Skeletal muscle satellite cell (primary cell): ENCODE measurements at regions not wholly inside any gene's neighbourhood (a gene's known extent, or its start where the extent isn't known, plus 50 kb on each side); places are given as distances from the start of the nearest gene placed in this dataset.
"Not testable (repeated sequence)": the region's sequence is repeated elsewhere in the genome, so short reads cannot be mapped to it uniquely, and the experiment has no call there.

Experiments
- H3K27me3 ChIP-seq: 2 replicates; pipeline ENCODE4 v1.7.0; 2013; ENCODE audit warnings: low read length; ENCODE audit not compliant: control insufficient read depth, insufficient read depth
- H3K36me3 ChIP-seq: 2 replicates; pipeline ENCODE4 v1.7.0; 2013; ENCODE audit warnings: mild to moderate bottlenecking, control low read depth, low read length; ENCODE audit not compliant: insufficient read depth
- H3K4me1 ChIP-seq: 2 replicates; pipeline ENCODE4 v1.7.0; 2013; ENCODE audit warnings: low read length; ENCODE audit not compliant: control insufficient read depth, insufficient read depth
- H3K4me2 ChIP-seq: 2 replicates; pipeline ENCODE4 v1.7.0; 2013; ENCODE audit warnings: mild to moderate bottlenecking, low read length
- H3K4me3 ChIP-seq: 2 replicates; pipeline ENCODE4 v1.7.0; 2013; ENCODE audit warnings: low read length
- H3K9ac ChIP-seq: 2 replicates; pipeline ENCODE4 v1.7.0; 2013; ENCODE audit warnings: mild to moderate bottlenecking, low read depth, low read length, moderate library complexity
- H3K9me3 ChIP-seq: replicated peaks from 2 replicates; pipeline ENCODE4 v1.7.0; 2013; ENCODE audit warnings: mild to moderate bottlenecking, control low read depth, low read length

DNA sequence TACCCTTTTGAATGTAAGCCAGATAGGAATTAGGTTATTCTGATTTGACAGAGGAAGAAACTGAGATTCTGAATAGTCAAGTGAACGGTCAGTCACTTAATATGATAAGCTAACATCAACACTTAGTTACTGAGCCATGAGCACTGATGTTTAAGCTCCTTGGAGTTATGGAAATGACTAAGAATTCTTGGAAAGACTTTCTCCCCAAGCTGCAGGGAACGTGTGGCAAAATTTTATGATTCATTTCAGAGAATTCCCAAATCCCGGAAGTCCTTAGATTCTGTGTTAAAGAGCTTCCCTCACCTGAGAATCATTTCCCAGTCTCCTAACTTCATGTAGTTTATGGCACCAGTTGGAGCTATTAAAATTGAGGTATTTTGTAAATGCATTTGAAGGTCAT is 330.9 kb downstream of the XPNPEP1 start:
- Histone ChIP-seq H3K4me1 (peaks cover 18% of the 10 kb centered on the region), H3K9ac (no peak overlapping the region), H3K9me3 (no peaks in the 10 kb centered on the region)

DNA sequence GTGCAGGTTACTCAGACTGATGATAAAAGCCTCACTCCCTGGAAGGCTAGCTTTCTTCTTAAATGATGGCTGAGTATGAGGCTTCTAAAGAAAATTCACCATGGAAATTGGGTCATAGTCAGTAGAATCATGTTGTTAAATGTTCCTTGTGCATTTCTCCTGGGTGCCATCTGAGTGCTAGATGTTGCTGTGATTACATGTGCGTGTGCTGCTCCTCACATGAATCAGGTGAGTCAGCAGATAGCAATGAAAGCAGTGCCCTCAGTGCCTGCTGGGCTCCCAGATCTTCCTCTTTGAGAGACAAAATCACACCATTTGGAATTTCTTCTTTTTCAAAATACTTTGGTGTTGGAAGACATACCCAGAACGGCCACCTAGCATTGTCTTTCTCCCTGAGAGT is 331.7 kb downstream of the XPNPEP1 start:
- Histone ChIP-seq H3K36me3 (no peaks in the 10 kb centered on the region), H3K4me1 (peaks cover 18% of the 10 kb centered on the region), H3K9ac (no peak overlapping the region), H3K9me3 (no peaks in the 10 kb centered on the region), H3K4me2 (no peak overlapping the region), H3K4me3 (no peak overlapping the region), H3K27me3 (no peaks in the 10 kb centered on the region)

More for the DNA sequence above, 330.9 kb downstream of the XPNPEP1 start:
- Histone ChIP-seq H3K4me2 (no peak overlapping the region), H3K27me3 (no peaks in the 10 kb centered on the region), H3K36me3 (no peaks in the 10 kb centered on the region), H3K4me3 (no peak overlapping the region)

DNA sequence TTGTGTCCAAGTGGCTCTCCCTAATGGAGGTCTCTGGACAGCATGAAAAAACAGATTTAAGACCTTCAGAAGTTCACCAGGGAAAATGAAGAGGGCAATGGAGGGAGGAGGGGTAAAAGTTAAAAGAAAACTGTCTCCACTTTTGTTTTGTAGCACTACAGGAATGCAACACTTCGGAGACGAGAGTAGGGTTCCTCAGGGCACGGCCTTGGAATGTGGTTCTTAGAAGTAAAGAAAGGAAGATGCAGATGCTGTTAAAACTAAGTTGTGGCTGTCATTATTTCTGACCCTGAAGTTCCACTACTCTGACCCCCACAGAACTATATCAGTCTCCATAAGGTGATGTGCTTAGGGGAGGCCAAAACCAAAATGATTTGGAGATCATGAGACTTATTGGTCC is 335.1 kb downstream of the XPNPEP1 start:
- H3K27me3 ChIP-seq: no peaks in the 10 kb centered on the region

DNA sequence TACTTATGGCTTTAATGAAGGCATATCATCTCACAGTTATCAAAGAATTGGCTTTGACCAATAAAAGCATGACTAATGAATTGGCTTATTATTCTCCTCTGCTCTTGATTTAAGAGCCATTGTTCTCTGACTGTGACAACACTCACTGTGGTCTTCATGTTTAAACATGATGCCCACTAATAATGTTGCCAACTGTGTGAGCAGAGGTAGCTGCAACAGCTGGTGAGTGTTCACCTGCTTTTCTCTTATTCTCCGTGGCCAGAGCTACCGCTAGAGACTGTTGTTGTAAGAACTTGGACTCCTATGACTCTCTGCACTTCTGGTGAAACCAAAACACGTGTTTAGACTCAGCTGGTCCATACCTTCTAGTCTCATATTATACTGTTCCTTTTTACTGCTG is 335.9 kb downstream of the XPNPEP1 start:
- H3K27me3 ChIP-seq: no peaks in the 10 kb centered on the region
- peaks cover 7% of the 10 kb centered on the region for H3K4me1 ChIP-seq
- H3K36me3 ChIP-seq: no peaks in the 10 kb centered on the region
- no peak overlapping the region for H3K4me2 ChIP-seq
- no peaks in the 10 kb centered on the region for H3K9me3 ChIP-seq
- H3K9ac ChIP-seq: no peak overlapping the region
- H3K4me3 ChIP-seq: no peak overlapping the region

More for the DNA sequence above, 335.1 kb downstream of the XPNPEP1 start:
- H3K9ac ChIP-seq: no peak overlapping the region
- no peaks in the 10 kb centered on the region for H3K9me3 ChIP-seq
- H3K4me3 ChIP-seq: no peak overlapping the region
- no peak overlapping the region for H3K4me2 ChIP-seq
- H3K36me3 ChIP-seq: no peaks in the 10 kb centered on the region
- H3K4me1 ChIP-seq: peaks cover 7% of the 10 kb centered on the region

DNA sequence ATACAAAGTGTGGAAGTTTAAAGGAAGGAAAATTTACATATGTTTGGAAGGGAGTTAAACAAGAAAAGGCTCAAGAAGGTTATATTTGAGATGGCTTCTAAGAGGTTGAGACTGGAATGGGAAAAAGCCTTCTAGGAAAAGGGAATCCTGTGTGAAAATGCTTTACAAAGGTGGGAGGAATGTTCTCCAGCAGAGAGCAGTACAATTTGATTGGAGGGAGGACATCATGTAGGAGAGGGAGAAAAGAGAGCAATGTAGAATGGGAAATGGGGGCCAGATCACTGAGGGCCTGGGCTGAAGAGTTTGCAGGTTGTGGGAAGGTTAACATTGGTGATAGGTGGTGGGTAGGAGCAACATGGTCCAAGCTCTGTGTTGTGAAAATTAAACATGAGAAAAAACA is 366.9 kb downstream of the XPNPEP1 start:
- Histone ChIP-seq H3K9ac (no peak overlapping the region), H3K4me2 (no peak overlapping the region), H3K9me3 (no peaks in the 10 kb centered on the region), H3K27me3 (no peaks in the 10 kb centered on the region), H3K4me3 (no peak overlapping the region), H3K36me3 (no peaks in the 10 kb centered on the region), H3K4me1 (no peaks in the 10 kb centered on the region)

DNA sequence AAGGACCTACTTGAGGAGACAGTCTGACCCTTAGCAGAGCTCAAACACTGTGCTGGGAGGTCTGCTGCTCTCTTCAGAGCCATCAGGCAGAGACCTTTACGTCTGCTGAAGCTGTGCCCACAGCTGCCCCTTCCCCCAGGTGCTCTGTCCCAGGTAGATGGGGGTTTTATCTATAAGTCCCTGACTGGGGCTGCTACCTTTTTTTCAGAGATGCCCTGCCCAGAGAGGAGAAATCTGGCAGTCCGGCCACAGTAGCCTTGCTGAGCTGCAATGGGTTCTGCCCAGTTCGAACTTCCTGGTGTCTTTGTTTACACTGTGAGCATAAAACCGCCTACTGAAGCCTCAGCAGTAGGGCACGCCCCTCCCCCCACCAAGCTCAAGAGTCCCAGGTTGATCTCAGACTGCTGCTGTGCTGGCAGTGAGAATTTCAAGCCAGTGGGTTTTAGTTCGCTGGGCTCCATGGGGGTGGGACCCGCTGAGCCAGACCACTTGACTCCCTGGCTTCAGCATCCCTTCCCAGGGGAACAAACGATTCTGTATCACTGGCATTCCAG is 381.2 kb downstream of the XPNPEP1 start:
- not testable (repeated sequence) for H3K4me2 ChIP-seq, H3K9ac ChIP-seq, H3K27me3 ChIP-seq, H3K36me3 ChIP-seq, H3K4me1 ChIP-seq, H3K9me3 ChIP-seq, H3K4me3 ChIP-seq

DNA sequence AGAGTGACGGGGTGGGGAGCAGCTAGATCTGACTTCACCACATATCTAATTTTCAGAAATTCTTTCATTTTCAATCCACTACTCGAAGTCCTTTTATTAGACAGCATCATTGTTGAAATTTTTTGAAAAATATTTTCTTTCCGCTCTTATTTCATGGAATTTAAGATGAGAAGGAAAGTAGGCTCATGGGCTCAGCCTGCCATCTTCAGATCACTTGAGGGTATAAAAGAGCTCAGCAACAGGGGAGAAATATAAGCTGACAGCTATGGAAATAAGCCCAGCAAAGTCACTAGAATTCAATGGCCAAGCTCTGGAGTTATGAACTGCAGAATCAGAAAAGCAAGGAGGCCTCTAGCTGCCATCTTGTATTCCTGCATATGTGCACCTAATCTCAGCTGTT is 389.1 kb downstream of the XPNPEP1 start:
- Histone ChIP-seq H3K36me3 (no peaks in the 10 kb centered on the region), H3K9me3 (no peaks in the 10 kb centered on the region), H3K27me3 (no peaks in the 10 kb centered on the region), H3K9ac (no peak overlapping the region), H3K4me3 (no peak overlapping the region), H3K4me2 (no peak overlapping the region), H3K4me1 (no peaks in the 10 kb centered on the region)

DNA sequence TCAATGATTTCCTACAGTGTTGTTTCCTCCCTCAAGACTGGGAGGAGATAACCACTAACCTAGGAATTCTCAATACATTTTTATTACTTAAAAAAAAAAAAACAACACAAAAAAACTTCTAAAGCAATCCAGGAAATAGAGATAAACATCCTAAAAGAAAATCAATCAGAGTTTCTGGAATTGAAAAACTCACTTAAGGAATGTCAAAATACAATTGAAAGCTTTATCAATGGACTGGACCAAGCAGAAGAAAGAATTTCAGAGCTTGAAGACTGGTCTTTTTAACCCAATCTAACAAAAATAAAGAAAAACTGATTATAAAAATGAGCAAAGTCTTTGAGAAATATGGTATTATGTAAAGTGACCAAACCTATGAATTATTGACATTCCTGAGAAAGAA is 394.1 kb downstream of the XPNPEP1 start:
- H3K4me1 ChIP-seq: no peaks in the 10 kb centered on the region
- H3K4me3 ChIP-seq: no peak overlapping the region
- H3K9ac ChIP-seq: no peak overlapping the region
- no peaks in the 10 kb centered on the region for H3K36me3 ChIP-seq
- no peaks in the 10 kb centered on the region for H3K9me3 ChIP-seq
- H3K4me2 ChIP-seq: no peak overlapping the region
- no peaks in the 10 kb centered on the region for H3K27me3 ChIP-seq

DNA sequence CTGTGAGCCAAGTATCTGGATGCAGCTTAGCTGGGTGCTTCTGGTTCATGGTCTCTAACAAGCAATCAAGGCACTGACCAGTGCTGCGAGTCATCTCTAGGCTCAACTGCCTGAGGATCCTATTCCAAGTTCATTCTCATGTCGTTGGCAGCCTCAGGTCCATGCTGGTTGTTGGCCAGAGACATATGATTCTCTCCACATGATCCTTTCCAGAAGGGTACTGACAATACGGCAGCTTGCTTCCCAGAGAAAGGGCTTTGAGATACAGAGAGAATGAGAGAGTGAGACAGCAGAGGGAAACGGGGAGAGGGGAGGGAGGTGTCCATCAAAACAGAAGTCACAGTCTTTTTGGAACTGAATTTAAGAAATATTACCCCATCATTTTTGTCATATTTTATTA is 405.6 kb downstream of the XPNPEP1 start:
- no peaks in the 10 kb centered on the region for H3K27me3 ChIP-seq
- no peaks in the 10 kb centered on the region for H3K9me3 ChIP-seq
- H3K36me3 ChIP-seq: no peaks in the 10 kb centered on the region
- no peak overlapping the region for H3K4me2 ChIP-seq
- no peak overlapping the region for H3K9ac ChIP-seq
- no peaks in the 10 kb centered on the region for H3K4me1 ChIP-seq
- no peak overlapping the region for H3K4me3 ChIP-seq

DNA sequence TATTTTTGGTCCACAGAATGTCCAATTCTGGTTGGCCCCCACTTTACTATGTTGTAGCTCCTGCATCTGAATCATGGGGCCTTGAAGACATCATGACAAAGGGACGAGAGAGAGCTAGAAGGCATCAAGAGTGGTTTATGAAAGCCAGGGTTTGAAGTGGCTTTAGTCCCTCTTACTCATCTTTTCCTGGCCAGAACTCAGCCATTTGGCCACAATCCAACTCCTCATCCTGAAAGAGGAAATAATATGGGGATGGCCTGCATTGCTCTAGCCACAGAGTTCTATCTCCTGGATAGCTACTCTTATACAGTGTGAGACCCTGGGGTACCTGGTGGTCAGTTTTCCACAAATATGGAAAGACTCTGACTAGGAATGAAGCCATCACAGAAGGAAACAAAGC is 418.9 kb downstream of the XPNPEP1 start:
- no peaks in the 10 kb centered on the region for H3K36me3 ChIP-seq
- H3K4me3 ChIP-seq: no peak overlapping the region
- no peak overlapping the region for H3K9ac ChIP-seq
- H3K4me2 ChIP-seq: no peak overlapping the region
- H3K4me1 ChIP-seq: no peaks in the 10 kb centered on the region
- H3K9me3 ChIP-seq: no peaks in the 10 kb centered on the region
- H3K27me3 ChIP-seq: no peaks in the 10 kb centered on the region

DNA sequence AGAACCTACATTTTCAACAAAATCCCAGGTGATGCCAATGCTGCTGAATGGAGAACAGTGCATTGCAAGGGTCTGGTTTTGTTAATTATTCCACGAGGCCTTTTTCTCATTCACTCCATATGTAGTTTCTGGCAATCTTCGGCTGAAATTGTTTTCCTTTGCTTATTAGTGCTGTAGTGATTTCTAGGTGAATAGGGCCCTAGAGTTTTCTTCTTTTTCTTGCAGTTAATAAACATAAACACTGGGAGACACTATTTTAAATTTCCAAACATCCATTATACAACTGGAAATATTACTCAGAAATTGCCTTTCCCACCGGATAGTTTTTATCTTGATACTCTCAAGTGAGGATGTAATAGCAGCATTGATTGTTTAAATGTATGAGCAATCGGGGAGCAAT is 435.6 kb downstream of the XPNPEP1 start:
- no peaks in the 10 kb centered on the region for H3K27me3 ChIP-seq
- no peaks in the 10 kb centered on the region for H3K9me3 ChIP-seq
- no peaks in the 10 kb centered on the region for H3K36me3 ChIP-seq
- no peak overlapping the region for H3K9ac ChIP-seq
- no peak overlapping the region for H3K4me3 ChIP-seq
- H3K4me1 ChIP-seq: no peaks in the 10 kb centered on the region
- H3K4me2 ChIP-seq: no peak overlapping the region

DNA sequence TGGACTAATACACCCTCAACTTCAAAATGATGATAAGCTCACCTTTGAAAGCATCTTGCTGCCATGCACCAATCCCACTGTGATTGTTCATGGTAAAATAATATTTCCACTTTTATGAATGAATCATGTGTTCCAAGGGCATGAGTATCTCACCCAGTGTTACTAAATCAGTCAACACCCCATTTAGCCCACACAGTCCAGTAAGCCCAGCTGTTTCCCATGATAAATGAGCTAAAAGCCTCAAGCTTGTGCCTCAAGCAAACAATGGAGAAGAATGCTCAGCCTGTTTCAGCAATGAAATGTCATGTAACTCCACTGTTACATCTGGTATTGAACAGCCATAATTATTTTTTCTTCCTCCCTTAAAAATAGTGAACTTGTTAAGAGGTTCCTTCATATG is 442.5 kb downstream of the XPNPEP1 start:
- Histone ChIP-seq H3K4me3 (no peak overlapping the region), H3K36me3 (no peaks in the 10 kb centered on the region), H3K4me2 (no peak overlapping the region), H3K27me3 (no peaks in the 10 kb centered on the region), H3K9me3 (no peaks in the 10 kb centered on the region), H3K4me1 (no peaks in the 10 kb centered on the region), H3K9ac (no peak overlapping the region)
